DND-41 (cell line): ENCODE measurements at regions not wholly inside any gene's neighbourhood (a gene's known extent, or its start where the extent isn't known, plus 50 kb on each side); places are given as distances from the start of the nearest gene placed in this dataset.

Experiments
- CTCF ChIP-seq: IDR thresholded peaks from 2 replicates; pipeline ENCODE4 v1.5.1; 2012; ENCODE audit warnings: borderline replicate concordance, low read length, moderate library complexity, mild to moderate bottlenecking; ENCODE audit not compliant: poor library complexity, severe bottlenecking; ENCODE audit errors: extremely low read depth
- EZH2 ChIP-seq: IDR thresholded peaks from 3 replicates; pipeline ENCODE4 v1.6.1; 2012; ENCODE audit warnings: borderline replicate concordance, low read depth, mild to moderate bottlenecking, moderate library complexity, low read length, inconsistent platforms; ENCODE audit not compliant: severe bottlenecking

GRCh38 chr13:56314765-56315164 lies 826.0 kb upstream of the PRR20A start:
- TF ChIP-seq CTCF (no peak), EZH2 (no peak)
